ENCODE measurements at regions not wholly inside any gene's neighbourhood (a gene's known extent, or its start where the extent isn't known, plus 50 kb on each side); places are given as distances from the start of the nearest gene placed in this dataset.

DNA sequence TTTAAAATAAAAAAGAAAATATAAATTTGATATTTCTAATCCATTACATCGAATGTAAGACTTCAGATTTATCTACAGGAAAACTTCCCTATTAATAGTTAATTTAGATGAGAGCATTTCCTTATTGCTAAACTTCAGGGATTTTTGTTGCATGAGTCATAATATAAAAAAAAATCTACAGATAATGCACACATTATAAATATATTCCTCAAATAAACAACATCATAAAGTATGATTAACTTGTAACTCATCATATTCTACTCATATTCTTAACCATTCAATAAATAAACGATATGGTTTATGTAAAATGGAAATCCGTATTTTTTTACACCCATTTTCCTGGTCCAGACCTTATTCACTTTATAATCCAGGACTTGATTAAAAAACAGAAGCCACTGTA, 477.0 kb downstream of the EPHA3 start:
- Histone ChIP-seq H3K27me3 (ENCODE audit: control insufficient read depth, insufficient read depth, low read length, poor library complexity, severe bottlenecking) (no peaks in the 10 kb centered on the region), H3K4me3 (ENCODE audit: low read length) (no peak overlapping the region), H3K9ac (ENCODE audit: extremely low read depth, low read length, poor library complexity, severe bottlenecking) (no peak overlapping the region), H3K4me1 (ENCODE audit: control insufficient read depth, insufficient read depth, low read length) (peaks cover 4% of the 10 kb centered on the region), H3K36me3 (ENCODE audit: control insufficient read depth, insufficient read depth, low read length) (no peaks in the 10 kb centered on the region), H3K27ac (ENCODE audit: low read depth, low read length) (no peak overlapping the region), H3K9me3 (ENCODE audit: control insufficient read depth, low read length) (no peaks in the 10 kb centered on the region)
- DNase-seq = no peak
- Mint-ChIP-seq H3K4me1 (peaks cover 21% of the 10 kb centered on the region), H3K4me3 (no peak overlapping the region), H3K27me3 (ENCODE audit: insufficient read depth) (no peaks in the 10 kb centered on the region), H3K9me3 (no peaks in the 10 kb centered on the region), H3K36me3 (ENCODE audit: low read depth) (no peaks in the 10 kb centered on the region), H3K27ac (no peak overlapping the region)
- TF ChIP-seq, protein P1, sequence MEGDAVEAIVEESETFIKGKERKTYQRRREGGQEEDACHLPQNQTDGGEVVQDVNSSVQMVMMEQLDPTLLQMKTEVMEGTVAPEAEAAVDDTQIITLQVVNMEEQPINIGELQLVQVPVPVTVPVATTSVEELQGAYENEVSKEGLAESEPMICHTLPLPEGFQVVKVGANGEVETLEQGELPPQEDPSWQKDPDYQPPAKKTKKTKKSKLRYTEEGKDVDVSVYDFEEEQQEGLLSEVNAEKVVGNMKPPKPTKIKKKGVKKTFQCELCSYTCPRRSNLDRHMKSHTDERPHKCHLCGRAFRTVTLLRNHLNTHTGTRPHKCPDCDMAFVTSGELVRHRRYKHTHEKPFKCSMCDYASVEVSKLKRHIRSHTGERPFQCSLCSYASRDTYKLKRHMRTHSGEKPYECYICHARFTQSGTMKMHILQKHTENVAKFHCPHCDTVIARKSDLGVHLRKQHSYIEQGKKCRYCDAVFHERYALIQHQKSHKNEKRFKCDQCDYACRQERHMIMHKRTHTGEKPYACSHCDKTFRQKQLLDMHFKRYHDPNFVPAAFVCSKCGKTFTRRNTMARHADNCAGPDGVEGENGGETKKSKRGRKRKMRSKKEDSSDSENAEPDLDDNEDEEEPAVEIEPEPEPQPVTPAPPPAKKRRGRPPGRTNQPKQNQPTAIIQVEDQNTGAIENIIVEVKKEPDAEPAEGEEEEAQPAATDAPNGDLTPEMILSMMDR (conservative IDR thresholded peaks at IDR 0.05) = no peak
- WGBS, 2 experiments (ENCODE audit: insufficient coverage in 1 of 2, insufficient read length in 1 of 2) = 90 to 100% methylated on average over 1 to 2 of the region's 3 CpGs

- no peaks in the 10 kb centered on the region for H3K27me3 Mint-ChIP-seq (ENCODE audit: insufficient read depth)
- WGBS, 2 experiments (ENCODE audit: insufficient coverage in 1 of 2, insufficient read length in 1 of 2) = 96 to 100% methylated on average over 1 to 2 of the region's 2 CpGs
Observed at GRCh38 chr3:89586256-89586655, 478.8 kb downstream of the EPHA3 start.

GRCh38 chr3:89586676-89587075, 479.3 kb downstream of the EPHA3 start:
- H3K9me3 ChIP-seq (ENCODE audit: control insufficient read depth, low read length) = no peaks in the 10 kb centered on the region
- DNase-seq = peak; percentile 34
- no peak overlapping the region for H3K4me3 Mint-ChIP-seq
- WGBS, 2 experiments (ENCODE audit: insufficient coverage in 1 of 2, insufficient read length in 1 of 2) = 88 to 92% methylated on average over 1 of the region's 1 CpG
- H3K27me3 ChIP-seq (ENCODE audit: control insufficient read depth, insufficient read depth, low read length, poor library complexity, severe bottlenecking) = no peaks in the 10 kb centered on the region
- H3K4me3 ChIP-seq (ENCODE audit: low read length) = no peak overlapping the region
- no peaks in the 10 kb centered on the region for H3K9me3 Mint-ChIP-seq
- no peak overlapping the region for H3K9ac ChIP-seq (ENCODE audit: extremely low read depth, low read length, poor library complexity, severe bottlenecking)
- H3K36me3 ChIP-seq (ENCODE audit: control insufficient read depth, insufficient read depth, low read length) = no peaks in the 10 kb centered on the region
- TF ChIP-seq, protein P1 (conservative IDR thresholded peaks at IDR 0.05) = peak; percentile 38
- peaks cover 21% of the 10 kb centered on the region for H3K4me1 Mint-ChIP-seq
- no peak overlapping the region for H3K27ac ChIP-seq (ENCODE audit: low read depth, low read length)
- no peaks in the 10 kb centered on the region for H3K27me3 Mint-ChIP-seq (ENCODE audit: insufficient read depth)
- H3K4me1 ChIP-seq (ENCODE audit: control insufficient read depth, insufficient read depth, low read length) = peaks cover 4% of the 10 kb centered on the region
- no peak overlapping the region for H3K27ac Mint-ChIP-seq
- no peaks in the 10 kb centered on the region for H3K36me3 Mint-ChIP-seq (ENCODE audit: low read depth)

More at GRCh38 chr3:89586256-89586655, 478.8 kb downstream of the EPHA3 start:
- TF ChIP-seq, protein P1 (conservative IDR thresholded peaks at IDR 0.05) = no peak
- Mint-ChIP-seq H3K4me1 (peaks cover 21% of the 10 kb centered on the region), H3K36me3 (ENCODE audit: low read depth) (no peaks in the 10 kb centered on the region), H3K27ac (no peak overlapping the region), H3K9me3 (no peaks in the 10 kb centered on the region), H3K4me3 (no peak overlapping the region)
- Histone ChIP-seq H3K9me3 (ENCODE audit: control insufficient read depth, low read length) (no peaks in the 10 kb centered on the region), H3K27me3 (ENCODE audit: control insufficient read depth, insufficient read depth, low read length, poor library complexity, severe bottlenecking) (no peaks in the 10 kb centered on the region), H3K9ac (ENCODE audit: extremely low read depth, low read length, poor library complexity, severe bottlenecking) (no peak overlapping the region), H3K36me3 (ENCODE audit: control insufficient read depth, insufficient read depth, low read length) (no peaks in the 10 kb centered on the region), H3K4me3 (ENCODE audit: low read length) (no peak overlapping the region), H3K27ac (ENCODE audit: low read depth, low read length) (no peak overlapping the region), H3K4me1 (ENCODE audit: control insufficient read depth, insufficient read depth, low read length) (peaks cover 4% of the 10 kb centered on the region)
- no peak for DNase-seq
